GM19035 (cell line): ENCODE measurements at regions not wholly inside any gene's neighbourhood (a gene's known extent, or its start where the extent isn't known, plus 50 kb on each side); places are given as distances from the start of the nearest gene placed in this dataset.

ENCODE experiments used
- ATAC-seq: cut with Tn5 transposase; IDR thresholded peaks from one replicate; pipeline ENCODE4 v1.9.1; 2021; ENCODE audit not compliant: unreplicated experiment

- no peak for ATAC-seq
Observed at GRCh38 chr12:41936333-41936732, 208.3 kb downstream of the GXYLT1 start.

- no peak for ATAC-seq
Observed at GRCh38 chr12:41935911-41936310, 208.8 kb downstream of the GXYLT1 start.

- ATAC-seq, result no peak
Observed at GRCh38 chr12:41932470-41932991, 212.1 kb downstream of the GXYLT1 start.

- ATAC-seq, result no peak
Observed at GRCh38 chr12:41930866-41931437, 213.7 kb downstream of the GXYLT1 start.

GRCh38 chr12:41924111-41924510 is 220.6 kb downstream of the GXYLT1 start:
- no peak for ATAC-seq

GRCh38 chr12:41923351-41923750 is 221.3 kb downstream of the GXYLT1 start:
- ATAC-seq, result no peak

GRCh38 chr12:41920355-41920754 is 224.3 kb downstream of the GXYLT1 start:
- no peak for ATAC-seq

GRCh38 chr12:41919526-41920261 is 225.0 kb downstream of the GXYLT1 start:
- no peak for ATAC-seq

- ATAC-seq, result no peak
Observed at GRCh38 chr12:41919048-41919447, 225.6 kb downstream of the GXYLT1 start.

- no peak for ATAC-seq
Observed at GRCh38 chr12:41917938-41918341, 226.7 kb downstream of the GXYLT1 start.

GRCh38 chr12:41917181-41917580 is 227.5 kb downstream of the GXYLT1 start:
- ATAC-seq, result no peak

- no peak for ATAC-seq
Observed at GRCh38 chr12:41910578-41911320, 233.9 kb downstream of the GXYLT1 start.

- no peak for ATAC-seq
Observed at GRCh38 chr12:41908206-41908605, 236.5 kb downstream of the GXYLT1 start.

- no peak for ATAC-seq
Observed at GRCh38 chr12:41907550-41907949, 237.1 kb downstream of the GXYLT1 start.

- ATAC-seq, result no peak
Observed at GRCh38 chr12:41907021-41907420, 237.7 kb downstream of the GXYLT1 start.

GRCh38 chr12:41905759-41906297 is 238.8 kb downstream of the GXYLT1 start:
- ATAC-seq, result no peak

- ATAC-seq, result no peak
Observed at GRCh38 chr12:41905073-41905758, 239.5 kb downstream of the GXYLT1 start.

GRCh38 chr12:41904041-41904440 is 240.6 kb downstream of the GXYLT1 start:
- no peak for ATAC-seq

GRCh38 chr12:41903014-41903708 is 241.5 kb downstream of the GXYLT1 start:
- ATAC-seq, result no peak

GRCh38 chr12:41899577-41899976 is 245.1 kb downstream of the GXYLT1 start:
- ATAC-seq, result no peak
